ENCODE measurements at regions not wholly inside any gene's neighbourhood (a gene's known extent, or its start where the extent isn't known, plus 50 kb on each side); places are given as distances from the start of the nearest gene placed in this dataset.

- BruUV-seq (replicated peaks), result no TSS peak
- CTCF ChIA-PET (ENCODE audit: low intra/inter-chr PET ratio, low total read pairs), result no interaction called here
- POLR2A ChIA-PET, result no interaction called here
- no peaks in the 10 kb centered on the region for H3K79me2 ChIP-seq (ENCODE audit: insufficient read depth, low read length)
- H2AFZ ChIP-seq (ENCODE audit: low read length), result no peak overlapping the region
- no peak for DNase-seq (ENCODE audit: low spot score)
- intact Hi-C loops (cut with micrococcal nuclease; ENCODE audit: unreplicated experiment), result no loop called here
- ATAC-seq, result no peak
- 29% methylated on average over 2 of the region's 2 CpGs for WGBS (ENCODE audit: low lambda C conversion rate)
- H3K4me1 ChIP-seq (ENCODE audit: insufficient read depth, low read length), result no peaks in the 10 kb centered on the region
- TF ChIP-seq ZNF326 (CRISPR knock-in tag; IDR thresholded peaks at IDR 0.05; ENCODE audit: borderline replicate concordance), result no peak
- TF ChIP-seq THRA (CRISPR knock-in tag; IDR thresholded peaks at IDR 0.05; ENCODE audit: borderline replicate concordance), result no peak
- TF ChIP-seq FOXA3 (CRISPR knock-in tag; IDR thresholded peaks at IDR 0.05), result no peak
- no peak for TF ChIP-seq ZBTB8A (CRISPR knock-in tag; IDR thresholded peaks at IDR 0.05; ENCODE audit: borderline replicate concordance, low read depth)
- TF ChIP-seq HBP1 (CRISPR knock-in tag; IDR thresholded peaks at IDR 0.05; ENCODE audit: low read depth), result no peak
- TF ChIP-seq CTCF (CRISPR knock-in tag; IDR thresholded peaks at IDR 0.05), result no peak
- no peak for TF ChIP-seq CERS6 (CRISPR knock-in tag; IDR thresholded peaks at IDR 0.05)
- TF ChIP-seq FOXP4 (CRISPR knock-in tag; IDR thresholded peaks at IDR 0.05), result no peak
- TF ChIP-seq ZNF562 (CRISPR knock-in tag; IDR thresholded peaks at IDR 0.05; ENCODE audit: borderline replicate concordance), result no peak
- no peak for TF ChIP-seq PREB (CRISPR knock-in tag; IDR thresholded peaks at IDR 0.05)
- TF ChIP-seq ZNF468 (CRISPR knock-in tag; IDR thresholded peaks at IDR 0.05), result no peak
- TF ChIP-seq NFE2L1 (CRISPR knock-in tag; IDR thresholded peaks at IDR 0.05; ENCODE audit: borderline replicate concordance), result no peak
- TF ChIP-seq ZNF451 (CRISPR knock-in tag; IDR thresholded peaks at IDR 0.05), result no peak
- no peak for TF ChIP-seq MZF1 (CRISPR knock-in tag; IDR thresholded peaks at IDR 0.05; ENCODE audit: borderline replicate concordance)
- no peak for TF ChIP-seq HNRNPLL (IDR thresholded peaks at IDR 0.05; ENCODE audit: low read depth, low read length, poor library complexity, severe bottlenecking)
- no peak for TF ChIP-seq TBX3 (IDR thresholded peaks at IDR 0.05; ENCODE audit: borderline replicate concordance)
- no peak for TF ChIP-seq ZNF446 (CRISPR knock-in tag; IDR thresholded peaks at IDR 0.05)
- no peaks in the 10 kb centered on the region for H3K27me3 ChIP-seq (ENCODE audit: control insufficient read depth in 1 of 2, insufficient read depth in 2 of 2, low read length in 2 of 2)
- no peak for FAIRE-seq
- H3K27ac ChIP-seq (ENCODE audit: extremely low read length, insufficient read depth, low read length), result no peak overlapping the region
- H3K4me2 ChIP-seq (ENCODE audit: low read depth, low read length), result no peak overlapping the region
- H4K20me1 ChIP-seq (ENCODE audit: insufficient read depth, low read length), result no peaks in the 10 kb centered on the region
- no peaks in the 10 kb centered on the region for H3K36me3 ChIP-seq (replicated peaks in 1 of 2; ENCODE audit: control insufficient read depth in 1 of 2, insufficient read depth in 2 of 2, low read length in 2 of 2)
- no peak overlapping the region for H3K4me3 ChIP-seq (replicated peaks in 1 of 3; ENCODE audit: insufficient read depth in 1 of 3, low read depth in 2 of 3, low read length in 3 of 3)
- H3K9ac ChIP-seq (ENCODE audit: insufficient read depth, low read depth, low read length), result no peak overlapping the region
- H3K9me3 ChIP-seq (ENCODE audit: low read length), result peaks cover 65% of the 10 kb centered on the region
- in situ Hi-C loops (cut with HindIII; ENCODE audit: extremely low pct_ligation_motif_present, low pct_unique_long_range_greater_than_20kb), result no loop called here
Observed at GRCh38 chr3:176041812-176042211, 1155.5 kb downstream of the TBL1XR1 start.
